H4 (cell line): ENCODE measurements at regions not wholly inside any gene's neighbourhood (a gene's known extent, or its start where the extent isn't known, plus 50 kb on each side); places are given as distances from the start of the nearest gene placed in this dataset.

Experiments used
- DNase-seq: peaks from one replicate; pipeline ENCODE4 v3.0.0-alpha.2; 2015; ENCODE audit warnings: low spot score

- no peak for DNase-seq
Measured at GRCh38 chr3:189049458-189050236, 122.1 kb upstream of the TPRG1 start.

GRCh38 chr3:189053322-189053721 lies 118.4 kb upstream of the TPRG1 start:
- DNase-seq = no peak

- no peak for DNase-seq
Measured at GRCh38 chr3:189056646-189057335, 115.0 kb upstream of the TPRG1 start.

GRCh38 chr3:189057369-189057768 lies 114.4 kb upstream of the TPRG1 start:
- DNase-seq = no peak

- no peak for DNase-seq
Measured at GRCh38 chr3:189058071-189058470, 113.7 kb upstream of the TPRG1 start.

DNA sequence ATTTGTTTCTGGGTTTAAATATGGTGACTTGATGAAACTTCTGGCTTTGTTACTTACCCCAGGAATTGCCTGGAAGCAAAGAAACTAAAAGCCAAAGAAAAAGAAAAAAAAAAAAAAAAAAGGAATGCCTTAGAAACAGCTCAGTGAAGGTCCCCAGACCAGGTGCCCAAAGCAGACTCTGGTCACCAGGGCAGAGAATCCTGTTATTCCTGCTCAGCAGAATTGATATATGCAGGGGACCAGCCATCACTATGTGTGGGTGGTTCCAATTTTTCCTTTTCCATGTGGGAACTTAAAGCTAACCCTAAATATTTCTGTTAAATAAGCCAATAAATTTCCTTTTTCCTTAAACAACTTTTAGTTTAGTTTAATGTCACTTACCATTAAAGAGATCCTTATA lies 100.8 kb upstream of the TPRG1 start:
- no peak for DNase-seq

DNA sequence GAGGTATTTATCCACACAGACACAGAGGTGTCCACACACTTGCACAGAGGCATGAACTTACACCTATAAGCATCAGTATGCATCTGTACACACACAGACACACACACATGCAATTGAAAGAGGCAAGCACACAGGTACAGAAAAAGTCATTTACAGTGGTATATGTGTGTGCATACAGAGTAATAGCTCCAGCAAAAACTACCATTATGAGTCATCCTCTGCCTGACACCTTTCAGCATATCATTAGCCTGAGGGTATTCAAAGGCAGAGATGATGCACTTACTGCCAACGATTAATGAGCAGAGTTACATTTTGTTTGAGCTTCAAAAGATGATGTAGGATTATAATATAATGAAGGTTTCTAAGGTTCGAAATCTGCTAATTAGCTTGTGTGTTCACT lies 100.3 kb upstream of the TPRG1 start:
- DNase-seq = no peak

- DNase-seq = no peak
Measured at GRCh38 chr3:189076449-189076848, 95.3 kb upstream of the TPRG1 start.

GRCh38 chr3:189080745-189081144 lies 91.0 kb upstream of the TPRG1 start:
- no peak for DNase-seq

- no peak for DNase-seq
Measured at GRCh38 chr3:189082666-189083427, 88.9 kb upstream of the TPRG1 start.

DNA sequence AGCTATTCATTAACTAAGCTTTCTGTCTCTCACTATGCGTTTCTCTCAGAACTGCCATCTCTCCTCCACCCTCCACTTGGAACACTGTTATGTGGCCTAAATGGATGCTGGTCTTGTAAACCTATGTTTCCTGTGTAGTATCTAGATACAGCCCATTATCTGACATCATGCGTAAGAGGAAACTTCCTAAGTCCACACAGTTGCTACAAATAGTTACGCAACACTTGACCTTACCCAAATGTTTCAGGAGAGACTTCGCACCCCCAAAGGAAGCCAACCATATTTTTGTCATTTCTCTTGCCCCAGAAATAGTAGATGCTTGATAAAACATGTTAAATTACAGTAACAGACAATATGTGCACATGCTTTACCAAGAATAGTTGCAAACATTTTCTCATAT lies 87.2 kb upstream of the TPRG1 start:
- DNase-seq = no peak

GRCh38 chr3:189092547-189092946 lies 79.2 kb upstream of the TPRG1 start:
- no peak for DNase-seq

GRCh38 chr3:189094539-189094938 lies 77.2 kb upstream of the TPRG1 start:
- no peak for DNase-seq

DNA sequence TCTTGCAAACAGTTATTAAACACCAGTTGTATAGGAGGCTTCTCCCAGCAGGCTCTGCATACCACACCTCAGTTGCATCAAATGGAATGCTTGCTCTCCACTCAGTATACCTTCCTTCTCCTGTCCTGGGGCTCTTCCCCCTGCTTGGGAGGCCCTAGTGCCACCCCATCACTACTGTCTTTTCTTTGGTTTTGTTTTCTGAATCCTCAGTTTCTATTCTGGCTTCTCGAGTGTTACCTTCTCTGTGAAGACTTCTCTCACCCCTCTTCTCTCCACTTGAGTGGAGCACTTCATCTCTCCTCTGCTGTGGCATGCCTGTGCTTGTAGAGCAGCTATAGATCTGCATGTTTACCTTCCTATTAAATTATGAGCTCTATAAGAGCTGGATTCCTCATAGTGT lies 75.7 kb upstream of the TPRG1 start:
- no peak for DNase-seq

- no peak for DNase-seq
Measured at GRCh38 chr3:189099031-189099471, 72.7 kb upstream of the TPRG1 start.

DNA sequence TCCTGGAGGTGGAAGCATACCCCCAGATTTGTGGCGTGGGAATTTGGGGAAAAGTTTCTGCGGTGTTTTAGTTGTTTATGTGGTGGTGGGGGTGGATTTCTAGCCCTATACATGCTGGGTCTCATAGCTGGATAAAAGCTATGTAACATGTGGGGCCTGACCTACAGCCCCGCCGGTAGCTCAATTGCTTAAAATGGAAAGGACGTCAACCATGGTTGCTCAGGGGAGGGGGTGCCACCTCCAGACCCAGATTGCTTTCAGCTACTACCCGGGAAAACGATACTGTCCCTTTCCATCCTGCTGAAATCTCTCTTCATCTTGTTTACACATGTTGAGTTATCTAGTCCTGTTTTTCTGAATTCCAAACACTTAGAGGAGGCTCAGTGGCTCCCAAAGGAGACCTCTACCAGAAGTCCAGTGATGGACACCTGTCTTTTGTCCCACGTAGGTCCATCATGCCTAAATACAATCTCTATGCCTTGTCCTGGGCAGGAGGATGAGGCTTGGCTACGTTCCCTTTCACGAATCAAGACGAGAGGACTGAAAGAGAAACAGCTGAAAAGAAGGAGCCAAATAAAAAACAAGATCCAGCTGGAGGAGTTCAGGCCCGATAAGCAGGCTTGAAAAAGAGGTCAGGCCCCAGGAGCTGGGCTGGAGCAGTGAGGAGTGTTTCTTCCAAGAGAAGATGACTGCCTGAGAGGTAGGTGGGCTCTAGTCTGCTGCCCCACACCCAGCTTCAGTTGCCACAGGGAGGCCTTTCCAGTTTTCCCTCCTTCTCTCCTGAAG lies 72.1 kb upstream of the TPRG1 start:
- DNase-seq = no peak

DNA sequence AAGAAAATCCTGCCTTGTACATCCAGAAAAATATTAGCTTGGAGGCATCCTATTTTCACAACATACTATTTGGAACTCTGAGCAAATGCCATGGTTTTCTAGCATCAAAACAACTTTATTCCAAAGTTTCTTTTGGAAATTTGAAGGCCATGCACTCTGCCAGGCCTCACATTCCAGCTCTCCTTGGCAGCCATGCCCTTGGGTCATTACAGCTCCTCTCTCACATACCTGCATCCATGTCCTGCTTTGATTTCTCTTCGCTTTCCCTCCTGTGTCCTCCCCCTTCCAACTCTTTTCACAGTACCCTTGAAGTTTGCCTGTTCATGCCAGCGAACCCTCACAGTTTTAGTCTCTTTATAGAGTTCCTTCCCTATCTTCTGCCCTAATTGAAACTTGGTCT lies 70.9 kb upstream of the TPRG1 start:
- no peak for DNase-seq

DNA sequence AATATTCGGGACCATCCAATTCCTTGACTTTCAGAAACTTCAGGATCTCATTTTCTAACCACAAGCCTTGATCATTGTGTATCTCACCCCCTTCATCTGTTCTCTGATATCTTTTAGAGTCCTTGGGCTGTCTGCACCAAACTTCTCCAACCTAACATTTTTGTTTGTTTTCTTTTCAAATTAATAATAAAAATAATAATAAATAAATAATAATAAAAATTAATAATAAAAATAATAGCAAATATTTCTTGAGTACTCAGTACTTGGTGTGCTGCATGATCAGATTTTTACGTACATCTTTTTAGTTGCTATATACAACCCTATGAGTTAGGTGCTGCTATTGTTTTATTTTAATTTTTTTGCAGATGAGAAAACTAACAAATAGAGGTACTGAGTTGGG lies 70.2 kb upstream of the TPRG1 start:
- DNase-seq = no peak

- DNase-seq = no peak
Measured at GRCh38 chr3:189103208-189103607, 68.6 kb upstream of the TPRG1 start.

DNA sequence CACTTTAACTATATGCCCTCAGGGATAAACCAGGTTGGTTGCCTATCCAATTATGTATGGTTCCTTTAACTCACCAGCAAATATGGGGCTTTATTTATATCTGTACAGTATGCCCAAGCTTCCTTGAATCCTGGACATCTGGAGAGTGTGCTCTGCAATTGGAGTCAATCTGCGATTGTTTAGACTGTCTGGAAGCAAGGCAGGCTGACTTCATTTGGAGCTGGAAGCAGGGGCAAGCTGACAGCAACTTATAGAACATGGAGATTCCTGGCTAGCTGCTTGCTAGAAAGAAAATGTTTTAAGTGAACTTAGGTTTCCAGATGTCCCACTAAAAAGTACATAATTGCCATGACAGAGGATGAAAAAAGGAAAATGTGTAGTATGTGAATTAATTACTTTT lies 63.7 kb upstream of the TPRG1 start:
- no peak for DNase-seq

DNA sequence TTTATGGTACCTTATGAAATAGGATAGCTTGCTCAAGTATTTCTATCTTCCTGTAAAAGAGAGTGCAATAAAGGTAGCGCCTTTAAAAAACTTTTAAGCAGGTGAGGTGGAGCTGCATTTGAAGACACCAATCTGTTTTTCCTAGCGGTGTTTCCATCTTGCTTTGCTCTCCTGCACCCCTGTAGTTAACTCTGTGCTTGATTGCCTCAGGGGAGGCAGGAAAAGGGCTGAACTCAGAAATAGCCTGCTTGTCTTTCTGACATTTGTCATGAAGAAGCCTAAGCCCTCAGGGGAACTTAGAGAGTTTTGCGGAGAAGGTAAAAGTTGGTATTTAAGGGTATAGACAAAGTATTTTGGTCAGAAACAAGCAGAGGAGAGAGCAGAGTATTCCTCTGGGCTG lies 63.0 kb upstream of the TPRG1 start:
- no peak for DNase-seq

GRCh38 chr3:189109145-189109544 lies 62.6 kb upstream of the TPRG1 start:
- no peak for DNase-seq
